Stimulated activated CD4-positive, alpha-beta T cell treated with anti-CD3 and anti-CD28 coated beads, TNF-alpha, amount 100 ng/mL, for 4 hours (primary cell): ENCODE measurements at regions not wholly inside any gene's neighbourhood (a gene's known extent, or its start where the extent isn't known, plus 50 kb on each side); places are given as distances from the start of the nearest gene placed in this dataset.

Experiments
- DNase-seq, 3 experiments: peaks; one replicate each; pipeline ENCODE4 v3.0.0-alpha.2; 2020; ENCODE audit warnings: low read depth in 3 of 3

DNA sequence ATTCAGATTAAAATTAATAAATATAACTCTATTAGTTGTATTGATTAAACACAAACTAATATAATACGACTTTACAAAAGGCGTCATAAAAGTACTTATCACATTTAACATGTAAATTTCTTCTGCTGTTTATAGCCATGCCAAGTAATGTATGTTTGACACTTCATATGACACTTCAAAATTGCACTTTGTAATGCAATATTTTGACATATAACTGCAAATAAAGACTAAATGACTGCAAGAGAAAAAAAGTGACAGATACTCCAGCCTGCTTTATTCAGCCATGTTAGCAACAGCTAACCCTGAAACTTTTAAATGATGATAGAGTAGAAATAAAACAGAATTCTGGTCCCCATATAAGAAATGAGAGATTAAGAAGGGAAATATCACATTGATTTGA, 1238.0 kb downstream of the MRPL39 start:
- DNase-seq = no peak

GRCh38 chr21:24367936-24368335, 1239.3 kb downstream of the MRPL39 start:
- DNase-seq = no peak

DNA sequence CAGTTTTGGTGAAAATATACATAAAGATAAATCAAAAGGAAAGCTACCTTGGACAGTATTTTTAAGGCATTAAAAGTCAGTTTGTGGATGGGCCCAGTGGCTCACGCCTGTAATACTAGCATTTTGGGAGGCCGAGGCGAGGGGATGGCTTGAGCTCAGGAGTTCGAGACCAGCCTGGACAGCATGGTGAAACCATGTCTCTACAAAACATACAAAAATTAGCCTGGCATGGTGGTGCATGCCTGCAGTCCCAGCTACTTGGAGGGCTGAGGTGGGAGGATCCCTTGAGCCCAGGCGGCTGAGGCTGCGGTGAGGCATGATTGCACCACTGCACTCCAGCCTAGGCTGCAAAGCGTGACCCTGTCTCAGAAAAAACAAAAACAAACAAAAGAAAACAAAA, 1253.8 kb downstream of the MRPL39 start:
- DNase-seq = no peak

DNA sequence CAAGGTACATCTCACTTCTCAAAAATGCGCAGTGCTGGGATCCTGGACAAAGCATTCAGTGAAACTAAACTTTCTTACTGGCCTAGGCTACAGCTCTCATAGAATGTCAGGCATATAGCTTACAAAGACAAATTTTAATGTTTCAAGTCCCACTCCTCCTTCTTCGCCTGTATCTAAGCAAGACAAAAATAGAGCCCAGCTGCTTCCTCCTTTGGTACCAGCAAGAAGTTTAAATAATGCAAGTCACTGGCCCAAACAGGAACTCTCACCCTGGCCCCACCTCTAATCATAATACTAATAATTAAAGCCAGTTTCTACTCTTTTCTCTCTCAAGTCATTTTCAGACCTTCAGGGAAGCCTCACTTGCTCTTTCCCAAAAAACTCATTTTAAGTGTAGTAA, 1267.9 kb downstream of the MRPL39 start:
- DNase-seq = no peak

- no peak for DNase-seq
Measured at GRCh38 chr21:24336491-24336890, 1270.8 kb downstream of the MRPL39 start.

DNA sequence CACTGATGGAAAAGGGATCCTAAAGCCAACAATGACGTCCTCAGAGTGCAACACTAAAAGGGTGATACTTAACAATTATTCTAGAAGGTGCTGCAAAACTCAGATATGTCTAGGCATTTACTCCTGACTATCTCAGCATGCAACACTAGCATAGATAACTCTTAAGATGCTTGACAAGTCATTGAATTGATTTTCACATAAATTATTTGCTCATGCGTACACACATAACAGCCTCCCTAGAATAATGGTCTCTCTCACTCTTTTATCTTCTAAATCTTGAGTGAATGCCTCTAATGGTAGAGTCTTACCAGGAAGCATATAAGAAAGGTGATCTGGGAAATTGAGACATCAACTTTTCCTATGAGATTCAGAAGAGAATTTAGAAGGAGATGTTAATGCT, 1283.7 kb downstream of the MRPL39 start:
- DNase-seq = no peak

DNA sequence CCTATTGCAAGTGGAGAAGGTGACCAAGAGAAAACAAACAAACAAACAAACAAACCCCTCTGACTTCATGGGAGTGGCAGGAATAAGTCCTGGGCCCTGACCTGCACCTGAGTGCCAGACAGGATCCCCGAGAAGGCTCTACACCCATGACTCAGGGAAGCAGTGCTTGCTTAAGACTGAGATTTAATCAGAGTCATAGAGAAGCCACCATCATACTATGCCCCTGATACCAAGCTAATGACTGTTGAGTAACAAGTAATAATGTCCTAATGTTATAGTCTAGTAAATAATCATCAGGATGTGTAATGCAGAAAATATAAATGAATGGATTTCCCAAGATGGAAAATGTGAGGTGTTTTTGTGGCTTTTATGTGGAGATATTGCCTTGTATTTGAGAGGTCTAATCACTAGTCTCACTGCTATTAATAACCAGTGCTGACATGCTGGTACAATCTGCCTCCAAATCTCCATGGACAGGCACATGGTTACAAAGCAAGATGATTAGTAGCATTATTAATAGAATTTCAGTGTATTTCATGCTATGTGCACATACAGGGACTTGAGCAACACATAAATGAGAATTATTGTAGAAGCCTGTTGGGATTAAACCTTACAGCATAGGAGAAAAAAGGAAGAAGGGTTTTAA, 1290.9 kb downstream of the MRPL39 start:
- DNase-seq = no peak

GRCh38 chr21:24310788-24311187, 1296.5 kb downstream of the MRPL39 start:
- DNase-seq = no peak

- DNase-seq = no peak
Measured at GRCh38 chr21:24308183-24308582, 1299.1 kb downstream of the MRPL39 start.

DNA sequence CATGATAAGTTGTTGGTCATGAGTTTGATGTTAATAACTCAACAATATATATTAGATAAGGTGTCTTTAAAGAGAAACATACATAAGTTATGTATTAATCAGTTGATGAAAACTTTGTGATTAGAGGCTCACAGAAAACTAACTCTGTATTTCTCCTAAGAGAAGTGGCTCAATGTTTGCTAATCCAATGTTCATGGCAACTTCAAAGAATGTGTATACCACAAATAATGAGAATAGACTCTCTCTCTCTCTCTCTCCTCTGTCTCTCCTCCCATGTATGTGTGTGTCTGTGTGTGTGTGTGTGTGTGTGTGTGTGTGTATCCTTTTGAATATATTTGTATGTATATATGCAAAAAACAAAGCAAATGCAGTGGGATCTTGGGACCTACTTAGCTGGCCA, 1304.9 kb downstream of the MRPL39 start:
- DNase-seq = no peak

DNA sequence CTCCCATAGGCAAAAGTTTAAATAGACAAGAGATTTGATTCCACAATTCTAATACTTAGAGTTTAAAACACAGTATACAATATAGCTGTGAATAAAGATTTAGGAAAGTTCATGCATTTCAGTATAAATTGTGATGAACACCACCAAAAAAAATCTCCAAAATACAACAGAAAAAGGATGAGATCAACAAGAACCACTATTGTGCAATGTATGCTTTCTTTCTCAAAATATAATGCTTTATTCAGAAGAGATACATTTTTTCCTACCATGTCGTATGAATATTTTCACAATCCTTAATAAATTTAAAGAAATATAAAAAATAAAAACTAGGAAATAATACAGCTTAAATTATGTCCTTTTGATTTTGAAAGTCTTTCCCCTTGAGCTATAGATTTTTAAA, 1309.2 kb downstream of the MRPL39 start:
- no peak for DNase-seq

DNA sequence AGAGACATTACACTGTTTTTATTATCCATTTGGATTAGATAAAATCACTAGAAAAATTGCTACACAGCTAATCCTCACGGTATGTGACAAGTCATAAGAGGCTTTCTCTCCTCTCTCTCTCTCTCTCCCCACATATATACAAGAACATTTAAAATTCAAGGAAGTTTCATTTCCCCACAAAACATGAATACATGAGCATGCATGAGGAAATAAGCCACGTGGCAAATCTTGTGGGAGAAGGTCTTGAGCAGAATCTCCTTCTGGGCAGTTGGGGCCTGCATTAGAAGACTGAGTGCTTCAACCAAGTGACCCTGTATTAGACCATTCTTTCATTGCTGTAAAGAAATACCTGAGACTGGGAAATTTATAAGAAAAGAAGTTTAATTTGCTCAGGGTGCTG, 1313.1 kb downstream of the MRPL39 start:
- no peak for DNase-seq

GRCh38 chr21:24290151-24290833, 1317.0 kb downstream of the MRPL39 start:
- DNase-seq = no peak

DNA sequence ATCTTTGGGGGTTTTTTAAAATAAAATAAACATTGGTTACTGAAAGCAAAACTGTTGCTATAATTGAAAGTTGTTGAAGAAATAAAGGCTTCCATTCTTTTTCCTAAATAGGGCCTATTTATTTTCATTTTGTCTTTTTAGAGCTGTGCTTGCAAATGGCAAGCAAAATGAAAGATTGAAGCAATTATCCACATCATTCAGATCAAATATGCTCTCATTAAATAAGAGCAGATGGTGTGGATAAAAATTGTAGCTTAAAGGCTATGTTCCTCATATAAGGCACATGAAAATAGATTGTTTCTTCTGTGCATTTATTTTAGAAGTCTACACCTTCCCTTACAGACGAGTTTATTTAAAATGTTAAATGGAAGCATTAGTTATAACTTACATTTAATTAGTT, 1317.7 kb downstream of the MRPL39 start:
- DNase-seq = no peak

DNA sequence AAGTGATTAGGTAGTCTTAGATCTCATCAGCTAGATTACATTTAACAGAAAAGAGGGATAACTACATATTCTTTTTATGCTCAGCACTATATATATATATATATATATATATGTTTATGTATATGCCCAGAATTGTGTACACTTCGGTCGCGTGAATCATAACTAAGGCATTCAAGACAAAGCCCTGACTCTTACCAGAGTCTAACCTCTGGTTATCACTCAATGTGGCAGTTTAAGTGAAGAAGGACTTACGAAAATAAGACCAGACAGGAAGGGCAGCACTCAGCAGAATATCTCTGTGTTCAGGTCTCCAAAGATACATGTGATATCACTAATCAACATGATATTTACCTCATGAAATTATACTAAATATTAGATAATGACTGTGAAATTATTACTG, 1326.7 kb downstream of the MRPL39 start:
- no peak for DNase-seq

DNA sequence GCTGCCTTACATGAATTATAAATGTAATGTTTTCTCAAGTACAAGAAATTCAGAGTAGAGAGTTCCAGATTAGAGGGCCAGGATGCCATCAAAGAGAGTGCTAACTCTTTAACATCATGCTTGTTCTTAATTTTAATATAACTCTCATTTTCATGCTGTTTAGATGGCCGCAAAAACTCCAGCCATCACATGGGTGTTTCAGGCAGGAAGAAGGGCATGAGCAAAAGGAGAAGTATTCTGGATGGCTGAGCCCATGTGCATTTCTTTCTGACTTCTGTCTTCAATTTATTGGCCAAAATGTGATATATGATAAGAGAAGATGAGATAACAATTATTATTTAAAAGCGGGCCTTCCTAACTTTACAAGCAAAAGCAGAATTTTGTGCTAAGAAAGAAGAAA, 1328.6 kb downstream of the MRPL39 start:
- no peak for DNase-seq

DNA sequence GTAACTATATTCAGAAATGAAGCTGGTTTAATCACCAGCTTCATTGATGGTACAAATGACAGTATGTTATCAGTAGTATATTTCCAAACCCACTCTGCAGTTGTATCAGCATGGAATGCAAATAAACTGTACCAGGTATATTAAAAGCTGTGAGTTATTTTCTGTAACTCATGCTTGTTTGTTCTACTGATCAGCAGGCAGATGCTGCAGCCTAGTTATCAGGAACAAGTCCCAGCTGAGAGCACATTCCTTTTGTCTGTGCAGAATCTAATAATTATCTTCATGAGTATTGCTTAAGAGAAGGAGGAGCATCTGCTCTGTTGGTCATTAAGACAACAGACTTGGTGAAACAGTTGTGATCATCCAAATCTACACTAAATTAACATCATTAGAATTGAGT, 1331.1 kb downstream of the MRPL39 start:
- no peak for DNase-seq

GRCh38 chr21:24275616-24276015, 1331.7 kb downstream of the MRPL39 start:
- DNase-seq = no peak

GRCh38 chr21:24272521-24272938, 1334.8 kb downstream of the MRPL39 start:
- no peak for DNase-seq

DNA sequence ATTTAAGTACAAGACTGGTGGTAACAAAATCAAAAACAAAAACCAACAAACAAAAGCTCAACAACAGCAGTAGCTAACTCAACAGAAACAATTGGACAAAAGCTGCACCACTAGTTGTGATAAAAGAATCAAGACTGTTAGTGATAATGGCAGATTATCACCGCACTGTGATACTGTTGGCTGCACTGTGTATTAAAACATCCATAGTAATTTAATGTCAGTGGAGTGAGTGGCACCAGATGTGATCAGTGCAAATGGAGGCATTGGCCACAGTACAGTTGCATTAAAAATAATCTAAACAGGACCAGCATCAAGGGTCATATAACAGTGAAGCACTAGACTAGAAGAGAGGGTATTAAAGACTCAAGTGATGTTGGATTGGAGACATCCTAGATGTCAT, 1341.3 kb downstream of the MRPL39 start:
- no peak for DNase-seq

DNA sequence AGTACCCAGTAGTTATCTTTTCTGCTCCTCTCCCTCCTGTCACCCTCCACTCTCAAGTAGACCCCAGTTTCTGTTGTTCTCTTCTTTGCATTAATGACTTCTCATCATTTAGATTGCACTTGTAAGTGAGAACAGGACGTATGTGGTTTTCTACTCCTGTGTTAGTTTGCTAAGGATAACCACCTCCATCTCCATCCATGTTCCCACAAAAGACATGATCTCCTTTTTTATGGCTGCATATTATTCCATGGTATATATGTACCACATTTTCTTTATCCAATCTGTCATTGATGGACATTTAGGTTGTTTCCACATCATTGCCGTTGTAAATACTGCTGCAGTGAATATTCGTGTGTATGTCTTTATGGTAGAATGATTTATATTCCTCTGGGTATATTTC, 1346.5 kb downstream of the MRPL39 start:
- DNase-seq = no peak

DNA sequence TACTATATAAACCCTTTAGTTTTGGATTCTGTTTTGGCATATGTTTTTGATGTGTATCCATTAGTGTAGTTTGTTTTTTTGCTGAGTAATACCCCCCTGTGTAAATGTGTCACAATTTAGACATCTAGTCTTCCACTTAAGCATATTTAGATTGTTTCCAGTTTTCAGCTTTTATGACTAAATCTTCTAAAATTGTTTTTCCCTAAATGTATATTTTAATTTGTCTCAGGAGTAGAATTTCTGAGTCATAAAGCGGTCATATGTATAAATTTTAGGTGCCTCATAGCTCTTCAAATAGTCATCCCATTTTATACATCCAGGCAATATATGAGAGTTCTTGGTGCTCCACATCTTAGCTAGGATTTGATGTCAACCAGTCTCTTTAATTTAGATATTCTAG, 1348.0 kb downstream of the MRPL39 start:
- DNase-seq = no peak

DNA sequence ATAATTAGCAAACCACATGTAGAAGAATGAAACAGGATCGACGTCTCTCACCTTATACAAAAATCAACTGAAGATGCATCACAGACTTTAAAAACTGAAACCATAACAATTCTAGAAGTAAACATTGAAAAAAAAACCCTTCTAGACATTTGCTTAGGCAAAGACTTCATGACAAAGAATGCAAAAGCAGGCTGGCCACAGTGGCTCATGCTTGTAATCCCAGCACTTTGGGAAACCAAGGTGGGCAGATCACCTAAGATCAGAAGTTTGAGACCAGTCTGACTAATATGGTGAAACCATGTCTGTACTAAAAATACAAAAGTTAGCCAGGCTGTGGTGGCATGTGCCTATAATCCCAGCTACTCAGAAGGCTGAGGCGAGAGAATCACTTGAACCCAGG, 1351.7 kb downstream of the MRPL39 start:
- no peak for DNase-seq

DNA sequence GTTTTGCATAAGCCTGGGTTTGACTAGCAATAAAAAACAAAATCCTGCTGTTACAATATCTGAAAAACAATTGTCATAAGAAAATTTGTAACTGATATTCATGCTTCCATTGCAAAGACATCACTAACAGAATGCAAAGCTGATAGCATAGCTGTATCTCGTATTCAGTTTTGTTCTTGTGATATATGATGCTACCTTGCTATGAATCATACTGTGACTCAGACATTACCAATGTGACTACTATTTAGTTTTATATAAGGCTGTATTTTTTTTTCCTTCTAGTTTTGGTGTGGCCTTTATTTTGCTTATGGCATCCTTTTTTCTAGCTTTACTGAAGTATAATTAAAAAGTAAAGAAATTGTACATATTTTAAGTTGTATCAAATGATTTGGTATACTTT, 1381.8 kb downstream of the MRPL39 start:
- DNase-seq = no peak
